Inferior parietal cortex (tissue), 1 donor: ENCODE measurements at regions not wholly inside any gene's neighbourhood (a gene's known extent, or its start where the extent isn't known, plus 50 kb on each side); places are given as distances from the start of the nearest gene placed in this dataset.

Experiments used
- DNase-seq: peaks from one replicate; pipeline ENCODE4 v3.0.0-alpha.2; 2016; ENCODE audit errors: extremely low spot score

GRCh38 chrX:139121616-139122286 is 408.8 kb upstream of the F9 start:
- DNase-seq, result no peak

GRCh38 chrX:139120760-139121159 is 409.2 kb upstream of the FGF13 start:
- no peak for DNase-seq

- DNase-seq, result no peak
Measured at GRCh38 chrX:139113708-139114107, 402.2 kb upstream of the FGF13 start.

GRCh38 chrX:139112432-139112831 is 400.9 kb upstream of the FGF13 start:
- no peak for DNase-seq

- no peak for DNase-seq
Measured at GRCh38 chrX:139106069-139106468, 394.6 kb upstream of the FGF13 start.

- no peak for DNase-seq
Measured at GRCh38 chrX:139094671-139095592, 383.4 kb upstream of the FGF13 start.

- no peak for DNase-seq
Measured at GRCh38 chrX:139093201-139093600, 381.7 kb upstream of the FGF13 start.

GRCh38 chrX:139091878-139092277 is 380.4 kb upstream of the FGF13 start:
- DNase-seq, result no peak

- no peak for DNase-seq
Measured at GRCh38 chrX:139091066-139091465, 379.5 kb upstream of the FGF13 start.

- no peak for DNase-seq
Measured at GRCh38 chrX:139086246-139086645, 374.7 kb upstream of the FGF13 start.

GRCh38 chrX:139085404-139085803 is 373.9 kb upstream of the FGF13 start:
- DNase-seq, result no peak

GRCh38 chrX:139083191-139083590 is 371.7 kb upstream of the FGF13 start:
- no peak for DNase-seq

- DNase-seq, result no peak
Measured at GRCh38 chrX:139081965-139082364, 370.4 kb upstream of the FGF13 start.

- no peak for DNase-seq
Measured at GRCh38 chrX:139079789-139080188, 368.3 kb upstream of the FGF13 start.

GRCh38 chrX:139078761-139079280 is 367.3 kb upstream of the FGF13 start:
- DNase-seq, result no peak

- DNase-seq, result no peak
Measured at GRCh38 chrX:139078342-139078741, 366.8 kb upstream of the FGF13 start.

- no peak for DNase-seq
Measured at GRCh38 chrX:139077281-139078250, 366.0 kb upstream of the FGF13 start.

GRCh38 chrX:139063364-139063763 is 351.8 kb upstream of the FGF13 start:
- DNase-seq, result no peak

GRCh38 chrX:139058831-139059495 is 347.4 kb upstream of the FGF13 start:
- DNase-seq, result no peak

GRCh38 chrX:139052461-139052860 is 340.9 kb upstream of the FGF13 start:
- DNase-seq, result no peak

GRCh38 chrX:139049465-139049864 is 337.9 kb upstream of the FGF13 start:
- no peak for DNase-seq
